IMR-90 (cell line): ENCODE measurements at regions not wholly inside any gene's neighbourhood (a gene's known extent, or its start where the extent isn't known, plus 50 kb on each side); places are given as distances from the start of the nearest gene placed in this dataset.

ENCODE experiments used
- ATAC-seq: fragments of 200-7000 bp; cut with Tn5 transposase; 2 replicates; pipeline ENCODE4 v1.9.1; 2020; ENCODE audit warnings: low read depth, mild to moderate bottlenecking, moderate library complexity
- BruUV-seq: library from RNA; stranded (reverse); fragments of 400-500 nt; replicated peaks from 2 replicates; lab custom pipeline; 2021; lab: Mats Ljungman, UMichigan
- CTCF ChIA-PET: fragments of 300-600 bp; formaldehyde crosslinking; extraction: SDS; loops from one replicate; lab custom pipeline; 2021; ENCODE audit warnings: antibody characterized with exemption; lab: Yijun Ruan, JAX
- POLR2A ChIA-PET: fragments of 300-600 bp; sonication (Branson Sonifier 250); formaldehyde crosslinking; loops from one replicate; lab custom pipeline; 2022; ENCODE audit warnings: antibody characterized with exemption; ENCODE audit not compliant: unreplicated experiment; lab: Charles Lee
- DNase-seq: peaks from one replicate; pipeline ENCODE4 v3.0.0; 2013
- H2AFZ ChIP-seq: replicated peaks from 2 replicates; pipeline ENCODE3; 2013; ENCODE audit warnings: low read length, mild to moderate bottlenecking; ENCODE audit not compliant: poor library complexity
- H2AK5ac ChIP-seq: 2 replicates; pipeline ENCODE4 v1.6.1; 2013; ENCODE audit warnings: low read depth, low read length, inconsistent platforms
- H2AK9ac ChIP-seq: replicated peaks from 2 replicates; pipeline ENCODE3; 2013; ENCODE audit warnings: mild to moderate bottlenecking, low read depth, low read length, moderate library complexity; ENCODE audit not compliant: poor library complexity
- H2BK120ac ChIP-seq: 2 replicates; pipeline ENCODE4 v1.6.1; 2013; ENCODE audit warnings: low read depth, low read length, inconsistent platforms
- H2BK15ac ChIP-seq: 3 replicates; pipeline ENCODE4 v1.6.1; 2013; ENCODE audit warnings: low read depth, low read length, inconsistent platforms
- H2BK20ac ChIP-seq: 2 replicates; pipeline ENCODE4 v1.6.1; 2013; ENCODE audit warnings: low read depth, mild to moderate bottlenecking, inconsistent platforms, low read length, moderate library complexity
- H2BK5ac ChIP-seq: 2 replicates; pipeline ENCODE4 v1.6.1; 2013; ENCODE audit warnings: mild to moderate bottlenecking, low read depth, low read length, inconsistent platforms; ENCODE audit not compliant: poor library complexity, severe bottlenecking
- H3K14ac ChIP-seq: replicated peaks from 2 replicates; pipeline ENCODE4 v1.6.1; 2013; ENCODE audit warnings: low read depth, low read length, inconsistent platforms
- H3K18ac ChIP-seq: 2 replicates; pipeline ENCODE4 v1.6.1; 2013; ENCODE audit warnings: low read depth, low read length, control low read depth
- H3K23ac ChIP-seq: 2 replicates; pipeline ENCODE4 v1.6.1; 2013; ENCODE audit warnings: low read depth, low read length, inconsistent platforms
- H3K27ac ChIP-seq: 2 replicates; pipeline ENCODE4 v1.5.1; 2013; ENCODE audit warnings: mild to moderate bottlenecking, control low read depth, low read length; ENCODE audit not compliant: insufficient read depth
- H3K27me3 ChIP-seq: 2 replicates; pipeline ENCODE4 v1.6.1; 2013; ENCODE audit warnings: low read length; ENCODE audit not compliant: control insufficient read depth, insufficient read depth
- H3K36me3 ChIP-seq: 2 replicates; pipeline ENCODE4 v1.6.1; 2013; ENCODE audit warnings: low read length, mixed read lengths; ENCODE audit not compliant: control insufficient read depth, insufficient read depth
- H3K4ac ChIP-seq: 2 replicates; pipeline ENCODE4 v1.6.1; 2013; ENCODE audit warnings: low read depth, low read length, inconsistent platforms
- H3K4me1 ChIP-seq: 2 replicates; pipeline ENCODE4 v1.6.1; 2013; ENCODE audit warnings: low read length, mixed read lengths; ENCODE audit not compliant: control insufficient read depth, insufficient read depth
- H3K4me2 ChIP-seq: 2 replicates; pipeline ENCODE4 v1.6.1; 2013; ENCODE audit warnings: low read depth, mild to moderate bottlenecking, control low read depth, low read length, moderate library complexity
- H3K4me3 ChIP-seq: 2 replicates; pipeline ENCODE4 v1.5.1; 2013; ENCODE audit warnings: low read depth, mild to moderate bottlenecking, control low read depth, low read length, moderate library complexity; ENCODE audit not compliant: insufficient read depth
- H3K56ac ChIP-seq: 2 replicates; pipeline ENCODE4 v1.6.1; 2013; ENCODE audit warnings: low read length, inconsistent platforms; ENCODE audit not compliant: insufficient read depth; ENCODE audit errors: extremely low read depth
- H3K79me1 ChIP-seq, 2 experiments: 2 replicates each; pipeline ENCODE4 v1.6.1; 2013; ENCODE audit warnings: low read length in 2 of 2, inconsistent platforms in 1 of 2, low read depth in 1 of 2
- H3K9ac ChIP-seq: 2 replicates; pipeline ENCODE4 v1.6.1; 2013; ENCODE audit warnings: low read depth, low read length, control low read depth
- H3K9me1 ChIP-seq: 2 replicates; pipeline ENCODE4 v1.6.1; 2013; ENCODE audit warnings: low read length, inconsistent platforms; ENCODE audit not compliant: insufficient read depth
- H3K9me3 ChIP-seq: 2 replicates; pipeline ENCODE4 v1.6.1; 2013; ENCODE audit warnings: low read length; ENCODE audit not compliant: control insufficient read depth, insufficient read depth
- H4K20me1 ChIP-seq: 2 replicates; pipeline ENCODE4 v1.6.1; 2013; ENCODE audit warnings: low read length, inconsistent platforms; ENCODE audit not compliant: insufficient read depth
- H4K5ac ChIP-seq: 2 replicates; pipeline ENCODE4 v1.6.1; 2013; ENCODE audit warnings: mild to moderate bottlenecking, low read depth, low read length, control low read depth
- H4K8ac ChIP-seq, 2 experiments: 2 replicates each; pipeline ENCODE4 v1.6.1; 2013; ENCODE audit warnings: low read depth in 2 of 2, low read length in 2 of 2, control low read depth in 1 of 2, inconsistent platforms in 1 of 2
- H4K91ac ChIP-seq: 2 replicates; pipeline ENCODE4 v1.6.1; 2013; ENCODE audit warnings: low read depth, low read length, inconsistent platforms; ENCODE audit not compliant: insufficient read depth
- BHLHE40 ChIP-seq: fragments of 150-350 bp; IDR thresholded peaks from 2 replicates; pipeline ENCODE4 v1.6.1; 2016; ENCODE audit warnings: mild to moderate bottlenecking, low read depth, low read length
- CEBPB ChIP-seq: IDR thresholded peaks from 2 replicates; pipeline ENCODE4 v1.6.1; 2012; ENCODE audit warnings: low read depth, low read length, improper control_type of control experiment
- CHD1 ChIP-seq: IDR thresholded peaks from 2 replicates; pipeline ENCODE4 v1.6.1; 2012; ENCODE audit warnings: low read depth, low read length, improper control_type of control experiment
- FOS ChIP-seq: fragments of 150-350 bp; IDR thresholded peaks from 2 replicates; pipeline ENCODE4 v1.6.1; 2016; ENCODE audit warnings: low read depth, low read length
- MAFK ChIP-seq: IDR thresholded peaks from 2 replicates; pipeline ENCODE4 v1.6.1; 2012; ENCODE audit warnings: low read depth, low read length, improper control_type of control experiment
- MAZ ChIP-seq: IDR thresholded peaks from 2 replicates; pipeline ENCODE4 v1.6.1; 2012; ENCODE audit warnings: low read depth, mild to moderate bottlenecking, low read length, improper control_type of control experiment, moderate library complexity, borderline replicate concordance
- MXI1 ChIP-seq: IDR thresholded peaks from 2 replicates; pipeline ENCODE4 v1.6.1; 2012; ENCODE audit warnings: low read depth, mild to moderate bottlenecking, low read length, moderate library complexity, borderline replicate concordance
- NFE2L2 ChIP-seq: fragments of 150-350 bp; IDR thresholded peaks from 2 replicates; pipeline ENCODE4 v1.6.1; 2016; ENCODE audit warnings: low read depth, mild to moderate bottlenecking, low read length
- POLR2A ChIP-seq: IDR thresholded peaks from 2 replicates; pipeline ENCODE4 v1.6.1; 2012; ENCODE audit warnings: mild to moderate bottlenecking, low read depth, low read length
- RAD21 ChIP-seq: IDR thresholded peaks from 2 replicates; pipeline ENCODE4 v1.6.1; 2012; ENCODE audit warnings: low read length, improper control_type of control experiment
- RCOR1 ChIP-seq: IDR thresholded peaks from 2 replicates; pipeline ENCODE4 v1.6.1; 2012; ENCODE audit warnings: mild to moderate bottlenecking, low read length, improper control_type of control experiment; ENCODE audit not compliant: insufficient replicate concordance
- RFX5 ChIP-seq: IDR thresholded peaks from 2 replicates; pipeline ENCODE4 v1.8.0; 2012; ENCODE audit warnings: low read depth, mild to moderate bottlenecking, low read length, moderate library complexity
- SMC3 ChIP-seq: fragments of 150-350 bp; IDR thresholded peaks from 2 replicates; pipeline ENCODE4 v1.6.1; 2016; ENCODE audit warnings: low read depth, mild to moderate bottlenecking, antibody characterized with exemption, low read length, moderate library complexity
- WGBS, 2 experiments: methylation state at CpG; one replicate each; pipeline versions ENCODE4 v1.1.5 to v1.1.7; 2013; ENCODE audit warnings: missing lambda C conversion rate in 2 of 2; ENCODE audit not compliant: insufficient read length in 1 of 2; ENCODE audit errors: extremely low coverage in 2 of 2; 5-methylcytosine and 5-hydroxymethylcytosine counted together
- dilution Hi-C: fragments of 300-500 bp; cut with HindIII; formaldehyde crosslinking; loops from one replicate; pipeline ENCODE4 v1.14.3; 2018; ENCODE audit warnings: low sequenced_read_pairs; ENCODE audit not compliant: unreplicated experiment
- in situ Hi-C: fragments of 300-500 bp; cut with MboI; formaldehyde crosslinking; loops from 3 replicates; pipeline ENCODE4 v1.14.3; 2019; ENCODE audit warnings: low sequenced_read_pairs, inconsistent platforms, mixed read lengths
- intact Hi-C: fragments of 100-400 bp; cut with micrococcal nuclease; formaldehyde crosslinking; loops from 2 replicates; pipeline ENCODE4 v1.10.0; 2022
- TF ChIP-seq, protein P1 (sequence below): fragments of 150-350 bp; IDR thresholded peaks from 2 replicates; pipeline ENCODE4 v1.6.1; 2016; ENCODE audit warnings: low read depth, mild to moderate bottlenecking, low read length, moderate library complexity, borderline replicate concordance
- TF ChIP-seq, protein P2 (sequence below): conservative IDR thresholded peaks from 2 replicates; pipeline ENCODE4 v1.5.1; 2012; ENCODE audit warnings: mild to moderate bottlenecking, low read depth, low read length, improper control_type of control experiment
- TF ChIP-seq, protein P3 (sequence below): fragments of 150-350 bp; IDR thresholded peaks from 2 replicates; pipeline ENCODE4 v1.6.1; 2017; ENCODE audit warnings: mild to moderate bottlenecking, antibody characterized with exemption, low read length, low read depth

GRCh38 chr3:187430576-187430975, 62.4 kb downstream of the RTP4 start:
- H3K23ac ChIP-seq, result no peak overlapping the region
- POLR2A ChIA-PET, result no interaction called here
- intact Hi-C loops, result no loop called here
- no peak for ATAC-seq
- H3K27me3 ChIP-seq, result no peaks in the 10 kb centered on the region
- no peak overlapping the region for H3K56ac ChIP-seq
- no peaks in the 10 kb centered on the region for H3K4me1 ChIP-seq
- H3K18ac ChIP-seq, result no peak overlapping the region
- in situ Hi-C loops, result no loop called here
- no peak overlapping the region for H3K4me3 ChIP-seq
- no peak overlapping the region for H4K8ac ChIP-seq
- H2BK15ac ChIP-seq, result no peak overlapping the region
- H2AK9ac ChIP-seq, result no peak overlapping the region
- dilution Hi-C loops, result no loop called here
- H4K91ac ChIP-seq, result no peak overlapping the region
- H2AK5ac ChIP-seq, result no peak overlapping the region
- WGBS, 2 experiments, result 7% methylated on average over 2 of the region's 5 CpGs; no CpG with 5 or more reads in 1 of the 2 experiments
- H3K36me3 ChIP-seq, result no peaks in the 10 kb centered on the region
- no peak overlapping the region for H4K5ac ChIP-seq
- no peak overlapping the region for H3K27ac ChIP-seq
- H2BK20ac ChIP-seq, result no peak overlapping the region
- no peak overlapping the region for H2AFZ ChIP-seq
- no peak overlapping the region for H3K4ac ChIP-seq
- TF ChIP-seq MAFK, result no peak
- no peak for TF ChIP-seq SMC3
- TF ChIP-seq CHD1, result no peak
- no peak for TF ChIP-seq RAD21
- TF ChIP-seq BHLHE40, result no peak
- TF ChIP-seq, protein P1, sequence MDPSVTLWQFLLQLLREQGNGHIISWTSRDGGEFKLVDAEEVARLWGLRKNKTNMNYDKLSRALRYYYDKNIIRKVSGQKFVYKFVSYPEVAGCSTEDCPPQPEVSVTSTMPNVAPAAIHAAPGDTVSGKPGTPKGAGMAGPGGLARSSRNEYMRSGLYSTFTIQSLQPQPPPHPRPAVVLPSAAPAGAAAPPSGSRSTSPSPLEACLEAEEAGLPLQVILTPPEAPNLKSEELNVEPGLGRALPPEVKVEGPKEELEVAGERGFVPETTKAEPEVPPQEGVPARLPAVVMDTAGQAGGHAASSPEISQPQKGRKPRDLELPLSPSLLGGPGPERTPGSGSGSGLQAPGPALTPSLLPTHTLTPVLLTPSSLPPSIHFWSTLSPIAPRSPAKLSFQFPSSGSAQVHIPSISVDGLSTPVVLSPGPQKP, result no peak
- TF ChIP-seq MXI1, result no peak
- no peak for TF ChIP-seq POLR2A
- no peak for TF ChIP-seq NFE2L2
- TF ChIP-seq CEBPB, result no peak
- no peak for TF ChIP-seq MAZ
- TF ChIP-seq, protein P2, sequence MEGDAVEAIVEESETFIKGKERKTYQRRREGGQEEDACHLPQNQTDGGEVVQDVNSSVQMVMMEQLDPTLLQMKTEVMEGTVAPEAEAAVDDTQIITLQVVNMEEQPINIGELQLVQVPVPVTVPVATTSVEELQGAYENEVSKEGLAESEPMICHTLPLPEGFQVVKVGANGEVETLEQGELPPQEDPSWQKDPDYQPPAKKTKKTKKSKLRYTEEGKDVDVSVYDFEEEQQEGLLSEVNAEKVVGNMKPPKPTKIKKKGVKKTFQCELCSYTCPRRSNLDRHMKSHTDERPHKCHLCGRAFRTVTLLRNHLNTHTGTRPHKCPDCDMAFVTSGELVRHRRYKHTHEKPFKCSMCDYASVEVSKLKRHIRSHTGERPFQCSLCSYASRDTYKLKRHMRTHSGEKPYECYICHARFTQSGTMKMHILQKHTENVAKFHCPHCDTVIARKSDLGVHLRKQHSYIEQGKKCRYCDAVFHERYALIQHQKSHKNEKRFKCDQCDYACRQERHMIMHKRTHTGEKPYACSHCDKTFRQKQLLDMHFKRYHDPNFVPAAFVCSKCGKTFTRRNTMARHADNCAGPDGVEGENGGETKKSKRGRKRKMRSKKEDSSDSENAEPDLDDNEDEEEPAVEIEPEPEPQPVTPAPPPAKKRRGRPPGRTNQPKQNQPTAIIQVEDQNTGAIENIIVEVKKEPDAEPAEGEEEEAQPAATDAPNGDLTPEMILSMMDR, result no peak
- no peak for TF ChIP-seq FOS
- no peak for TF ChIP-seq RCOR1
- TF ChIP-seq, protein P3, sequence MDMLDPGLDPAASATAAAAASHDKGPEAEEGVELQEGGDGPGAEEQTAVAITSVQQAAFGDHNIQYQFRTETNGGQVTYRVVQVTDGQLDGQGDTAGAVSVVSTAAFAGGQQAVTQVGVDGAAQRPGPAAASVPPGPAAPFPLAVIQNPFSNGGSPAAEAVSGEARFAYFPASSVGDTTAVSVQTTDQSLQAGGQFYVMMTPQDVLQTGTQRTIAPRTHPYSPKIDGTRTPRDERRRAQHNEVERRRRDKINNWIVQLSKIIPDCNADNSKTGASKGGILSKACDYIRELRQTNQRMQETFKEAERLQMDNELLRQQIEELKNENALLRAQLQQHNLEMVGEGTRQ, result no peak
- TF ChIP-seq RFX5, result no peak
- H3K9ac ChIP-seq, result no peak overlapping the region
- H4K20me1 ChIP-seq, result no peaks in the 10 kb centered on the region
- CTCF ChIA-PET, result no interaction called here
- no peak overlapping the region for H3K14ac ChIP-seq
- no peak overlapping the region for H2BK120ac ChIP-seq
- no peak overlapping the region for H3K4me2 ChIP-seq
- DNase-seq, result no peak
- H3K9me1 ChIP-seq, result no peaks in the 10 kb centered on the region
- BruUV-seq, result no TSS peak
- no peaks in the 10 kb centered on the region for H3K9me3 ChIP-seq
- no peak overlapping the region for H2BK5ac ChIP-seq
- H3K79me1 ChIP-seq, result no peaks in the 10 kb centered on the region
